H54 (cell line): ENCODE measurements at regions not wholly inside any gene's neighbourhood (a gene's known extent, or its start where the extent isn't known, plus 50 kb on each side); places are given as distances from the start of the nearest gene placed in this dataset.

ENCODE experiments used
- DNase-seq: peaks from one replicate; pipeline ENCODE4 v3.0.0; 2011; ENCODE audit warnings: low spot score, mixed read lengths; ENCODE audit not compliant: insufficient read length
- FAIRE-seq: peaks from 3 replicates; lab custom pipeline; 2011; peaks lifted over from hg19 to GRCh38; lab: Jason Lieb, UNC
- POLR2A ChIP-seq: IDR thresholded peaks from 2 replicates; pipeline ENCODE4 v1.6.1; 2011; ENCODE audit warnings: low read depth, mild to moderate bottlenecking, low read length

GRCh38 chr9:16191191-16191590 is 638.3 kb downstream of the CCDC171 start:
- no peak for FAIRE-seq

DNA sequence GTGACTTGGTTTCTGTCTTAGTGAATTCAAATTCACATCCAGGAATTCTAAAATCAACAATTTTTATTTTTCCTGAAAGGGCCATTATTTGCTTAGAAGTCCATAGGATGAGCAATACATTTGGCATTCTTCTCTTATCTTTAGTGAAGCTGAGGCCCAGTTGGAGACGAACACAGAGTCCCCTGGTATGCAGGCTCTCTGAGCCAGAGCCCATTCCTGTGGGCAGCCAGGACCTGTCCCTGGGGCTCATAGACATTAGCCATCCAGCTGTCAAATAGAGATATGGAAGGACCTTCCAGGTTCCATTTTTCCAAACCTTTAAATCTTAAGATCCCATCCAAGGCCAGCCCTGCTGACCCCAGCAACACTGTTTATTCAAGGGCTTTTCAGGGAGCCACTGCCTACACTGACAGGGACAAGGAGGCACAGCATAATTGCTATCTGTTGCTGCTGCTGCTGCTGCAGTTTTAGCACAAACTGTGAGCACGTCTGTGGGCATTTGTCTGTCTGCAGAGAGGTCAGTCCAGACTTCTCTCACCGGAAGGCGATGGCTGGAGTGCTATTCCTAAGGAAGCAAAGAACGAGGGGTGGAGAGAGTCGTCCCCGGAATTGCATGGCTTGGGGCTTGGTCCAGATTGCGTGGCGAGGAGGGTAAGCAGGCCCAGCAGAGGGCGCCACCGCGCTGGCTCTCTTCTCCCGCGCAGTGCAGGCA is 639.0 kb downstream of the CCDC171 start:
- FAIRE-seq (peak; percentile 92), DNase-seq (peak; percentile 75)
- TF ChIP-seq POLR2A = no peak

More at GRCh38 chr9:16191191-16191590, 638.3 kb downstream of the CCDC171 start:
- DNase-seq = no peak
- TF ChIP-seq POLR2A = no peak

DNA sequence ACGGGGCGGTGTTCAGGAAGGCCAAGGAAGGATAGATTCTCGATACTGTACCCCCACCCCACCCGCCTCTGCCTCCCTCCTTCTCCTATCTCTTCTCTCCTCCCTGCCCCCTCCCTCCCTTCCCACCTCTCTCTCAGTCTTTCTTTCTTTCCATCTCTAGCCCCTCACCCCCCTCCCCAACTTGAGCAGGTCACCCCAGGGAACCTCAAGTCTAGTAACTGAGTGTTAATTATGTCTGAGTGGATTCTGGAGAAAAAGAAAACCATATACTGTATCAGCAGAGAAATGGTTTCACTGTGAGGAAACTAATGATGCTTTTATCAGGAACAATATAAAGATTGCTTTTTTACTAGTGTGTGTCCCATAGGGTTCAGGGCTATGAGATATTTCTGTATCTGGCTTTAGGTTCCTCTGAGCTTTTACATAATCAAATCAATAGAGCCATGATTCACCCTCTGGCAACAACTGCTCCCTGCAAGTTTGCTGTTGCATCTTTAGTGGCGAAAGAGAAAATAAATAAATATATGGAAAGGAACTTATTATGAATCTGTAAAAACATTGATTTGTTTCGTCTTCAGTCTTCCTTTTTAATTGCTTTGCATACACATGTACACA is 639.7 kb downstream of the CCDC171 start:
- no peak for FAIRE-seq
- no peak for DNase-seq
- no peak for TF ChIP-seq POLR2A

- TF ChIP-seq POLR2A = no peak
- DNase-seq (no peak), FAIRE-seq (no peak)
These were observed 640.2 kb downstream of the CCDC171 start for GRCh38 chr9:16193066-16193465.

DNA sequence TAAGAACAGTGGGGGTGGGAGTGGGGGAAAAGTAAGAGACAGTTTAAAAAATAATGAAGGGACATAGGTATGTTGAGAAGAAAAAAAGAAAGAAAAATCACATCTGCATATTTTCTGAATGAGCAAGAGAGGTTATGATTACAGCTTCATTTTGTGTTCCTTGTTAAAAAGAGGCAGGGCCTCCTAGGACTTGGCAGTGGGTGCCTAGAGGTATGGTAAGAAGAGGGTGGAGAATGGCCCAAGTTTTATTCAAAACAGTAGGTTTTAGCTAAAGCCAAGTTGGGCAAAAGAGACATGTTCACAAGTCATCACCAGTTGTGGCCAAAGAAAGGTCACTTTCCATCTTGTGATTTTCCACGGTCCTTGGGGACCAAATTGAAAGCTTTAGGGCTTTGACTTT is 643.4 kb downstream of the CCDC171 start:
- FAIRE-seq = no peak

GRCh38 chr9:16197578-16198370 is 644.9 kb downstream of the CCDC171 start:
- DNase-seq (no peak), FAIRE-seq (no peak)
- TF ChIP-seq POLR2A = no peak

More for the DNA sequence above, 643.4 kb downstream of the CCDC171 start:
- no peak for DNase-seq
- TF ChIP-seq POLR2A = no peak

GRCh38 chr9:16198996-16199395 is 646.2 kb downstream of the CCDC171 start:
- TF ChIP-seq POLR2A = no peak
- DNase-seq = no peak
- no peak for FAIRE-seq

- FAIRE-seq = no peak
- TF ChIP-seq POLR2A = no peak
- no peak for DNase-seq
These were observed 649.4 kb downstream of the CCDC171 start for GRCh38 chr9:16202221-16202620.

GRCh38 chr9:16202914-16203728 is 650.3 kb downstream of the CCDC171 start:
- FAIRE-seq (peak; percentile 99), DNase-seq (peak; percentile 81)
- TF ChIP-seq POLR2A = no peak

DNA sequence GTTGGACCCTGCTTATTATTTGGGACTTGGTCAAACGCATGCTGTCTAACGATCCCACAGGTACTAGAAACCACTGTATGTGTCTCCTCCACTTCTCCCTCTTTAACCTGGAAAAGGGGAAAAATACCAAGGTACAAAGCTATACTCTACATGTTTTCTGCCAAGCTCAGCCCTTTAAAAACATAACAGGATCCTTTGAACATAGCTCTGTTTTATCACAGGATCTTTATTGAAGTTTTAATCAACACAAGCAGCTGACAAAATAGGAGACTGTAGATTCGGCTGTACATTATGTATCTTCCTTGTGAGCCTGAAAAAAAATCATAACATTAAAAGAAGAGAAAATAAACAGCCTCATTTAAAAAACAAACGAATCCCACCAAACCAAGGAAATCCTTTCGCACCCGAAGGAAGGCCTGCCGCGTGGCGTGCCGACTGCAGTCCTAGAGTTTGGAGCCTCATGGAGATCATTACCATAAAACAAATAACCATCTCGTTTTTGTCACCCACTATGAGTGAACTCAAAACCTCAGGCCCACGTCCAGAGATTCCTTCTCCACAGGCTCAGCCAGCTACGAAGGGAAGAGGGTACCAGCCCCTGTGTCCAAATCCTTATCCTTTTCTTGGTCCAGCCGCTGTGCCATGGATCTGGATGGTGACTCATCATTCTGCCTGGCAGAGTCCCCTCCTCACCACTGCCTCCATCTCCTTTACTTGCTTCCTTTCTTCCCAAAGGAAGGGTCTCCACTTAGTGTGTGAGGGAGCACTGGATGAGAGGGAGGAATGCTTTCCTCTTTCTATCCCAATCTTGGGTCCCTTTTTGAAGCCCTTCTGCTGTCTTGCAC is 651.1 kb downstream of the CCDC171 start:
- no peak for TF ChIP-seq POLR2A
- FAIRE-seq (no peak), DNase-seq (no peak)

DNA sequence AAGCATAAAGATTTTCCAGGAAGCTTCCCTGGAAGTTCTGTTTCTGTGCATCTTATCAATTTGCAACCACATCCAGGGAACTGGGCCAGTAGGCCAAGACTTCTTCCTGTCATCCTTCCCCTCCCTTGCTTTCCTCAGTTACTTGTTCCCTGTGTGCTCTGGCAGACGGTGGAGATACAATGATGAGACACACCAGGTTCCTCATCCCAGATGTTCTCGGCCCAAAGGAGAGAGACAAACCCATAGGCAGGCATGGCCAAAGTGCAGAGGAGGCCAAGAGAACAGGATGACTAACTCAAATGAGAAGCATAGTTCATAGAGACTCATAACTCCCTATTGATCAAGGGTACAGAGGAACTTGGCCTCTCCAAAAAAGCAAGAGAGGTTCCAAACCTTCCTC is 652.6 kb downstream of the CCDC171 start:
- DNase-seq (no peak), FAIRE-seq (no peak)
- TF ChIP-seq POLR2A = no peak

GRCh38 chr9:16206518-16206917 is 653.7 kb downstream of the CCDC171 start:
- DNase-seq = no peak
- FAIRE-seq = no peak
- TF ChIP-seq POLR2A = no peak
